ENCODE measurements at regions not wholly inside any gene's neighbourhood (a gene's known extent, or its start where the extent isn't known, plus 50 kb on each side); places are given as distances from the start of the nearest gene placed in this dataset.

GRCh38 chr5:155684417-155684816 lies 642.5 kb upstream of the SGCD start:
- Histone ChIP-seq H3K14ac (ENCODE audit: low read length) (no peak overlapping the region), H3K4me1 (ENCODE audit: control insufficient read depth in 2 of 2, insufficient read depth in 1 of 2, low read depth in 1 of 2, low read length in 2 of 2) (no peaks in the 10 kb centered on the region), H3K9me3 (replicated peaks in 1 of 2; ENCODE audit: control insufficient read depth in 2 of 2, insufficient read depth in 1 of 2, low read depth in 1 of 2, low read length in 2 of 2) (peaks cover 0 to 2% of the 10 kb centered on the region in 2 donors), H3K4me2 (ENCODE audit: insufficient read depth, low read length, poor library complexity, severe bottlenecking) (no peak overlapping the region), H3K9ac (ENCODE audit: low read depth, low read length, poor library complexity) (no peak overlapping the region), H3K4me3 (ENCODE audit: low read length in 2 of 2) (no peak overlapping the region), H3K27me3 (ENCODE audit: control insufficient read depth in 3 of 3, insufficient read depth in 3 of 3, low read depth in 1 of 3, low read length in 3 of 3) (no peaks in the 10 kb centered on the region), H2BK12ac (ENCODE audit: low read length) (peak overlapping the region; percentile 11), H3K79me1 (ENCODE audit: low read depth, low read length) (no peaks in the 10 kb centered on the region), H4K91ac (ENCODE audit: low read depth, low read length, poor library complexity) (no peak overlapping the region), H3K23ac (ENCODE audit: low read depth, low read length, poor library complexity) (no peak overlapping the region), H2AFZ (ENCODE audit: low read length) (no peak overlapping the region), H3K27ac (replicated peaks; ENCODE audit: low read length) (no peak overlapping the region), H2BK120ac (ENCODE audit: low read depth, low read length) (no peak overlapping the region), H2BK15ac (ENCODE audit: low read length) (no peak overlapping the region), H2AK5ac (ENCODE audit: low read depth, low read length) (no peak overlapping the region), H3K4ac (ENCODE audit: low read length) (no peak overlapping the region), H4K8ac (ENCODE audit: low read depth, low read length) (no peak overlapping the region), H2BK5ac (ENCODE audit: low read length) (no peak overlapping the region), H3K18ac (ENCODE audit: low read length) (peak overlapping the region; percentile 3), H3K36me3 (replicated peaks in 1 of 2; ENCODE audit: control insufficient read depth in 2 of 2, insufficient read depth in 2 of 2, low read length in 2 of 2) (no peaks in the 10 kb centered on the region)
- no peak for DNase-seq (ENCODE audit: low spot score)

GRCh38 chr5:155686131-155686530 lies 640.8 kb upstream of the SGCD start:
- DNase-seq (ENCODE audit: low spot score), result no peak
- Histone ChIP-seq H3K18ac (ENCODE audit: low read length) (no peak overlapping the region), H3K4me1 (ENCODE audit: control insufficient read depth in 2 of 2, insufficient read depth in 1 of 2, low read depth in 1 of 2, low read length in 2 of 2) (no peaks in the 10 kb centered on the region), H3K4ac (ENCODE audit: low read length) (no peak overlapping the region), H2BK15ac (ENCODE audit: low read length) (no peak overlapping the region), H3K4me2 (ENCODE audit: insufficient read depth, low read length, poor library complexity, severe bottlenecking) (no peak overlapping the region), H3K27ac (replicated peaks; ENCODE audit: low read length) (no peak overlapping the region), H2BK5ac (ENCODE audit: low read length) (no peak overlapping the region), H3K14ac (ENCODE audit: low read length) (no peak overlapping the region), H3K4me3 (ENCODE audit: low read length in 2 of 2) (no peak overlapping the region), H4K8ac (ENCODE audit: low read depth, low read length) (no peak overlapping the region), H3K23ac (ENCODE audit: low read depth, low read length, poor library complexity) (no peak overlapping the region), H2AK5ac (ENCODE audit: low read depth, low read length) (no peak overlapping the region), H3K9ac (ENCODE audit: low read depth, low read length, poor library complexity) (no peak overlapping the region), H4K91ac (ENCODE audit: low read depth, low read length, poor library complexity) (no peak overlapping the region), H3K79me1 (ENCODE audit: low read depth, low read length) (no peaks in the 10 kb centered on the region), H2BK12ac (ENCODE audit: low read length) (no peak overlapping the region), H3K9me3 (replicated peaks in 1 of 2; ENCODE audit: control insufficient read depth in 2 of 2, insufficient read depth in 1 of 2, low read depth in 1 of 2, low read length in 2 of 2) (peaks cover 0 to 2% of the 10 kb centered on the region in 2 donors), H2BK120ac (ENCODE audit: low read depth, low read length) (no peak overlapping the region), H3K27me3 (ENCODE audit: control insufficient read depth in 3 of 3, insufficient read depth in 3 of 3, low read depth in 1 of 3, low read length in 3 of 3) (no peaks in the 10 kb centered on the region), H2AFZ (ENCODE audit: low read length) (no peak overlapping the region), H3K36me3 (replicated peaks in 1 of 2; ENCODE audit: control insufficient read depth in 2 of 2, insufficient read depth in 2 of 2, low read length in 2 of 2) (no peaks in the 10 kb centered on the region)
- WGBS, 2 donors (ENCODE audit: extremely low coverage in 2 of 2, insufficient read length in 2 of 2, insufficient replicate concordance in 1 of 2), result no CpG with 5 or more reads among the region's 1 CpG

- Histone ChIP-seq H3K4me1 (ENCODE audit: control insufficient read depth in 2 of 2, insufficient read depth in 1 of 2, low read depth in 1 of 2, low read length in 2 of 2) (no peaks in the 10 kb centered on the region), H3K4me2 (ENCODE audit: insufficient read depth, low read length, poor library complexity, severe bottlenecking) (no peak overlapping the region), H3K18ac (ENCODE audit: low read length) (no peak overlapping the region), H3K4ac (ENCODE audit: low read length) (no peak overlapping the region), H4K8ac (ENCODE audit: low read depth, low read length) (no peak overlapping the region), H3K14ac (ENCODE audit: low read length) (no peak overlapping the region), H2BK120ac (ENCODE audit: low read depth, low read length) (no peak overlapping the region), H2BK5ac (ENCODE audit: low read length) (no peak overlapping the region), H3K4me3 (ENCODE audit: low read length in 2 of 2) (no peak overlapping the region), H3K23ac (ENCODE audit: low read depth, low read length, poor library complexity) (no peak overlapping the region), H3K79me1 (ENCODE audit: low read depth, low read length) (no peaks in the 10 kb centered on the region), H3K9me3 (replicated peaks in 1 of 2; ENCODE audit: control insufficient read depth in 2 of 2, insufficient read depth in 1 of 2, low read depth in 1 of 2, low read length in 2 of 2) (peaks cover 0 to 2% of the 10 kb centered on the region in 2 donors), H2BK12ac (ENCODE audit: low read length) (no peak overlapping the region), H3K27ac (replicated peaks; ENCODE audit: low read length) (no peak overlapping the region), H2BK15ac (ENCODE audit: low read length) (no peak overlapping the region), H3K36me3 (replicated peaks in 1 of 2; ENCODE audit: control insufficient read depth in 2 of 2, insufficient read depth in 2 of 2, low read length in 2 of 2) (no peaks in the 10 kb centered on the region), H2AK5ac (ENCODE audit: low read depth, low read length) (no peak overlapping the region), H3K27me3 (ENCODE audit: control insufficient read depth in 3 of 3, insufficient read depth in 3 of 3, low read depth in 1 of 3, low read length in 3 of 3) (no peaks in the 10 kb centered on the region), H4K91ac (ENCODE audit: low read depth, low read length, poor library complexity) (no peak overlapping the region), H3K9ac (ENCODE audit: low read depth, low read length, poor library complexity) (no peak overlapping the region), H2AFZ (ENCODE audit: low read length) (no peak overlapping the region)
- no CpG with 5 or more reads among the region's 1 CpG for WGBS, 2 donors (ENCODE audit: extremely low coverage in 2 of 2, insufficient read length in 2 of 2, insufficient replicate concordance in 1 of 2)
- DNase-seq (ENCODE audit: low spot score), result no peak
Measured at GRCh38 chr5:155689406-155689805, 637.6 kb upstream of the SGCD start.

- Histone ChIP-seq H3K4ac (ENCODE audit: low read length) (no peak overlapping the region), H3K18ac (ENCODE audit: low read length) (no peak overlapping the region), H2AFZ (ENCODE audit: low read length) (no peak overlapping the region), H3K4me2 (ENCODE audit: insufficient read depth, low read length, poor library complexity, severe bottlenecking) (no peak overlapping the region), H3K79me1 (ENCODE audit: low read depth, low read length) (no peaks in the 10 kb centered on the region), H3K4me3 (ENCODE audit: low read length in 2 of 2) (no peak overlapping the region), H3K23ac (ENCODE audit: low read depth, low read length, poor library complexity) (no peak overlapping the region), H3K36me3 (replicated peaks in 1 of 2; ENCODE audit: control insufficient read depth in 2 of 2, insufficient read depth in 2 of 2, low read length in 2 of 2) (no peaks in the 10 kb centered on the region), H2BK15ac (ENCODE audit: low read length) (no peak overlapping the region), H3K4me1 (ENCODE audit: control insufficient read depth in 2 of 2, insufficient read depth in 1 of 2, low read depth in 1 of 2, low read length in 2 of 2) (no peaks in the 10 kb centered on the region), H4K8ac (ENCODE audit: low read depth, low read length) (no peak overlapping the region), H3K27ac (replicated peaks; ENCODE audit: low read length) (no peak overlapping the region), H3K14ac (ENCODE audit: low read length) (no peak overlapping the region), H4K91ac (ENCODE audit: low read depth, low read length, poor library complexity) (no peak overlapping the region), H2BK12ac (ENCODE audit: low read length) (no peak overlapping the region), H2AK5ac (ENCODE audit: low read depth, low read length) (no peak overlapping the region), H2BK120ac (ENCODE audit: low read depth, low read length) (no peak overlapping the region), H3K27me3 (ENCODE audit: control insufficient read depth in 3 of 3, insufficient read depth in 3 of 3, low read depth in 1 of 3, low read length in 3 of 3) (no peaks in the 10 kb centered on the region), H3K9ac (ENCODE audit: low read depth, low read length, poor library complexity) (no peak overlapping the region), H2BK5ac (ENCODE audit: low read length) (no peak overlapping the region), H3K9me3 (replicated peaks in 1 of 2; ENCODE audit: control insufficient read depth in 2 of 2, insufficient read depth in 1 of 2, low read depth in 1 of 2, low read length in 2 of 2) (no peaks in the 10 kb centered on the region)
- no peak for DNase-seq (ENCODE audit: low spot score)
- WGBS, 2 donors (ENCODE audit: extremely low coverage in 2 of 2, insufficient read length in 2 of 2, insufficient replicate concordance in 1 of 2), result no CpG with 5 or more reads among the region's 1 CpG
Measured at GRCh38 chr5:155696362-155696761, 630.6 kb upstream of the SGCD start.
